GM12875 (cell line): ENCODE measurements at regions not wholly inside any gene's neighbourhood (a gene's known extent, or its start where the extent isn't known, plus 50 kb on each side); places are given as distances from the start of the nearest gene placed in this dataset.

Experiments used
- H3K4me3 ChIP-seq: one replicate; pipeline ENCODE4 v1.5.1; 2011; ENCODE audit warnings: low read depth, low read length, control low read depth
- TF ChIP-seq, protein P1 (sequence below): IDR thresholded peaks from 2 replicates; pipeline ENCODE4 v1.5.1; 2011; ENCODE audit warnings: low read depth, mild to moderate bottlenecking, control low read depth, inconsistent platforms, low read length, moderate library complexity, borderline replicate concordance; ENCODE audit not compliant: insufficient read depth

GRCh38 chr5:110049816-110050215 lies 360.1 kb downstream of the MAN2A1 start:
- TF ChIP-seq, protein P1, sequence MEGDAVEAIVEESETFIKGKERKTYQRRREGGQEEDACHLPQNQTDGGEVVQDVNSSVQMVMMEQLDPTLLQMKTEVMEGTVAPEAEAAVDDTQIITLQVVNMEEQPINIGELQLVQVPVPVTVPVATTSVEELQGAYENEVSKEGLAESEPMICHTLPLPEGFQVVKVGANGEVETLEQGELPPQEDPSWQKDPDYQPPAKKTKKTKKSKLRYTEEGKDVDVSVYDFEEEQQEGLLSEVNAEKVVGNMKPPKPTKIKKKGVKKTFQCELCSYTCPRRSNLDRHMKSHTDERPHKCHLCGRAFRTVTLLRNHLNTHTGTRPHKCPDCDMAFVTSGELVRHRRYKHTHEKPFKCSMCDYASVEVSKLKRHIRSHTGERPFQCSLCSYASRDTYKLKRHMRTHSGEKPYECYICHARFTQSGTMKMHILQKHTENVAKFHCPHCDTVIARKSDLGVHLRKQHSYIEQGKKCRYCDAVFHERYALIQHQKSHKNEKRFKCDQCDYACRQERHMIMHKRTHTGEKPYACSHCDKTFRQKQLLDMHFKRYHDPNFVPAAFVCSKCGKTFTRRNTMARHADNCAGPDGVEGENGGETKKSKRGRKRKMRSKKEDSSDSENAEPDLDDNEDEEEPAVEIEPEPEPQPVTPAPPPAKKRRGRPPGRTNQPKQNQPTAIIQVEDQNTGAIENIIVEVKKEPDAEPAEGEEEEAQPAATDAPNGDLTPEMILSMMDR = no peak
- H3K4me3 ChIP-seq = no peak overlapping the region

DNA sequence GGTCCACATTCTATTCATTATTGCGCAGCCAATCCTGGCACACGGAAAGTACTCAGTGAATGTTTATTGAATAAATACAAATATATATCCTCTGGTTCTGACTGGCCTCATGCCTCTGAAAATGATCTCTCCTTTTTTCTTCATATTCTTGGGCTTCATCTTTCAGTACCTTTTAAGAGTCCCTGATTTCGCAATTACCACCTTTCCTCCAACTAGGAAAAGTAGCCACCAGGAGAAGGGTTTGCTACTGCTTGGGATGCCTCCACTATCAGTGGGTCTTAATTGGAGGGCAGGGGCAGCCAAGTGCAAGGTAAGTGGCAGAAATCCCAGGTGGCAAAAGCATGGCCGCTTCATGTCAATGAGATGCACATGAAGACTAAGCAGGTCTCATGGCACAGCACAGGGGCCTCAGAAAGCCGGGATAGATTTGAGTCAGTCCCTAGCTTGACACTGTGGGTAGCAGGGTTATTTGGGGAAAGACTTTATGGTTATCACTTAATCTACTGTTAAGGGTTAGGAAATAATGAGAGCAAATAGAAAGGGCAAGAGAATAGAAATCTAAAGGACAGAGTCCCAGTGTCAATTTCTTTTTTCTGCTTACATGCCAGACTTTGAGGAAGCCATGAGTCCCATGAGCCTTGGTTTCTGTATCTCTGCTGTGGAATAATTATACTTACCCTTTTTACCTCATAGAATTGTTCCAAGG lies 361.1 kb downstream of the MAN2A1 start:
- TF ChIP-seq, protein P1 = no peak
- no peak overlapping the region for H3K4me3 ChIP-seq

DNA sequence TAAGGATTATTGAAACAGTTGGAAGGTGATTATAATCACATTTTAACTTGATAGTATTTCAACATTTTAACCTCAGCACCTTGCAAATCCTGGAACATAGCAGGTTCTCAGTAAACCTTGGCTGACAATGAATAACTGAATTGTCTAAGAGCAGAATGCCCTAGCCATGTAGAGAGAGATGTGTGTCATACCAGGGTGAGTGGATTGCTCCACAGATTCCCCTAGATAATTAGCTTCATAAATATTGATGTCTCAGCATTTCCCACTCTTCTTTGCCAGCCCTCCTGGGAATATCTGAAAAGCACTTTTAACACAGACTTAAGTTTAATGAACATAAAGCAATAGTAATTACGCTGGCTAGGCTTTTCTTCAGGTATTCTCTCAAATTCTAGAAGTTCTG lies 363.5 kb downstream of the MAN2A1 start:
- TF ChIP-seq, protein P1 = no peak
- no peak overlapping the region for H3K4me3 ChIP-seq

- TF ChIP-seq, protein P1 = no peak
- no peak overlapping the region for H3K4me3 ChIP-seq
These were observed 364.1 kb downstream of the MAN2A1 start for GRCh38 chr5:110053824-110054223.

- TF ChIP-seq, protein P1 = no peak
- no peak overlapping the region for H3K4me3 ChIP-seq
These were observed 364.5 kb downstream of the MAN2A1 start for GRCh38 chr5:110054240-110054639.

DNA sequence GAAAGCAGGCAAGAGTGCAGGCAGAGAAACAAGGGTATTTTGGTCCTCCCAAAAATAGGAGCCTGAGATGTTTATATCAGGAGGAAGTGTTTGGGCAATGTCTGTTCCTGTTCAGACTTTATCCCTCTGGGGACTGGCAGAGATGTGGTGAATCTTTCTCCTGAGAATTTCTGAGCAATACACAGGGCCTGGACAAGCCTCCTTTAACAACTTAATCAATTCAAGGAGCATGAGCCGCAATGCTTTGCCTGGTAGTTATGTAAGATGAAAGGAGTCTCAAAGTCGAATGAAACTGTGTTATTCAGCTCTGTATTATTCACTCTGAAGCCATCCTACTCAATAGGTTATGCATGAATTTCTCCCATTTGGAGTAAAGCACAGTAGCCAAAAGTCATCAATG lies 365.6 kb downstream of the MAN2A1 start:
- TF ChIP-seq, protein P1 = no peak
- H3K4me3 ChIP-seq = no peak overlapping the region

GRCh38 chr5:110056580-110057114 lies 366.9 kb downstream of the MAN2A1 start:
- TF ChIP-seq, protein P1 = no peak

More at GRCh38 chr5:110056580-110057114, 366.9 kb downstream of the MAN2A1 start:
- no peak overlapping the region for H3K4me3 ChIP-seq
